HL-60 (cell line): ENCODE measurements at regions not wholly inside any gene's neighbourhood (a gene's known extent, or its start where the extent isn't known, plus 50 kb on each side); places are given as distances from the start of the nearest gene placed in this dataset.

Experiments
- GABPA ChIP-seq: IDR thresholded peaks from 2 replicates; pipeline ENCODE4 v1.6.1; 2012; ENCODE audit warnings: low read depth
- POLR2AphosphoS5 ChIP-seq: IDR thresholded peaks from 2 replicates; pipeline ENCODE4 v1.6.1; 2012; ENCODE audit warnings: low read depth
- SPI1 ChIP-seq: IDR thresholded peaks from 2 replicates; pipeline ENCODE4 v1.6.1; 2012; ENCODE audit warnings: low read depth, mild to moderate bottlenecking, borderline replicate concordance
- TF ChIP-seq, protein P1 (sequence below): IDR thresholded peaks from one replicate; pipeline ENCODE4 v1.5.1; 2011; ENCODE audit warnings: low read length, control low read depth, inconsistent platforms; ENCODE audit not compliant: insufficient read depth
- TF ChIP-seq, protein P2 (sequence below): IDR thresholded peaks from 2 replicates; pipeline ENCODE4 v1.6.1; 2012; ENCODE audit warnings: low read depth; ENCODE audit not compliant: insufficient replicate concordance

DNA sequence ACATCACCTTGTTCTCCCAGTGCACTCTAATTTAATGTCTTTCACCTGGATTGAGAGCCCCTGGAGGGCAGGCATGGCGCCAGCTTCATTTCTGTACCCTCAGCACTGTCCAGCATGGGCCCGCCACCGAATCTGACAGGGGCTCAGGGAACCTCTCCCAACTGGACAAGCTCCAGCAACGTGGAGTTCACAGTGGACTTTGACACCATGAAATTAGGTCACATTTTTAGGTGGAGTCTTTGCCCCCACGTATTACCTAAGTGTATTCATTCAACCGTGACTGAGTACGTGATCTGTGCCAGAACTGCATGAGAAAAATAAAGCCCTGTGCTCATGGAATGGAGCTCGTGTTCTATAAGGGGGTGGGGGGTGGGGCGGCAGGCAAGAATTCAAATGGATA lies 94.1 kb upstream of the ATP2B2 start:
- TF ChIP-seq, protein P1, sequence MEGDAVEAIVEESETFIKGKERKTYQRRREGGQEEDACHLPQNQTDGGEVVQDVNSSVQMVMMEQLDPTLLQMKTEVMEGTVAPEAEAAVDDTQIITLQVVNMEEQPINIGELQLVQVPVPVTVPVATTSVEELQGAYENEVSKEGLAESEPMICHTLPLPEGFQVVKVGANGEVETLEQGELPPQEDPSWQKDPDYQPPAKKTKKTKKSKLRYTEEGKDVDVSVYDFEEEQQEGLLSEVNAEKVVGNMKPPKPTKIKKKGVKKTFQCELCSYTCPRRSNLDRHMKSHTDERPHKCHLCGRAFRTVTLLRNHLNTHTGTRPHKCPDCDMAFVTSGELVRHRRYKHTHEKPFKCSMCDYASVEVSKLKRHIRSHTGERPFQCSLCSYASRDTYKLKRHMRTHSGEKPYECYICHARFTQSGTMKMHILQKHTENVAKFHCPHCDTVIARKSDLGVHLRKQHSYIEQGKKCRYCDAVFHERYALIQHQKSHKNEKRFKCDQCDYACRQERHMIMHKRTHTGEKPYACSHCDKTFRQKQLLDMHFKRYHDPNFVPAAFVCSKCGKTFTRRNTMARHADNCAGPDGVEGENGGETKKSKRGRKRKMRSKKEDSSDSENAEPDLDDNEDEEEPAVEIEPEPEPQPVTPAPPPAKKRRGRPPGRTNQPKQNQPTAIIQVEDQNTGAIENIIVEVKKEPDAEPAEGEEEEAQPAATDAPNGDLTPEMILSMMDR, result no peak
- TF ChIP-seq POLR2AphosphoS5, result no peak
- TF ChIP-seq, protein P2, sequence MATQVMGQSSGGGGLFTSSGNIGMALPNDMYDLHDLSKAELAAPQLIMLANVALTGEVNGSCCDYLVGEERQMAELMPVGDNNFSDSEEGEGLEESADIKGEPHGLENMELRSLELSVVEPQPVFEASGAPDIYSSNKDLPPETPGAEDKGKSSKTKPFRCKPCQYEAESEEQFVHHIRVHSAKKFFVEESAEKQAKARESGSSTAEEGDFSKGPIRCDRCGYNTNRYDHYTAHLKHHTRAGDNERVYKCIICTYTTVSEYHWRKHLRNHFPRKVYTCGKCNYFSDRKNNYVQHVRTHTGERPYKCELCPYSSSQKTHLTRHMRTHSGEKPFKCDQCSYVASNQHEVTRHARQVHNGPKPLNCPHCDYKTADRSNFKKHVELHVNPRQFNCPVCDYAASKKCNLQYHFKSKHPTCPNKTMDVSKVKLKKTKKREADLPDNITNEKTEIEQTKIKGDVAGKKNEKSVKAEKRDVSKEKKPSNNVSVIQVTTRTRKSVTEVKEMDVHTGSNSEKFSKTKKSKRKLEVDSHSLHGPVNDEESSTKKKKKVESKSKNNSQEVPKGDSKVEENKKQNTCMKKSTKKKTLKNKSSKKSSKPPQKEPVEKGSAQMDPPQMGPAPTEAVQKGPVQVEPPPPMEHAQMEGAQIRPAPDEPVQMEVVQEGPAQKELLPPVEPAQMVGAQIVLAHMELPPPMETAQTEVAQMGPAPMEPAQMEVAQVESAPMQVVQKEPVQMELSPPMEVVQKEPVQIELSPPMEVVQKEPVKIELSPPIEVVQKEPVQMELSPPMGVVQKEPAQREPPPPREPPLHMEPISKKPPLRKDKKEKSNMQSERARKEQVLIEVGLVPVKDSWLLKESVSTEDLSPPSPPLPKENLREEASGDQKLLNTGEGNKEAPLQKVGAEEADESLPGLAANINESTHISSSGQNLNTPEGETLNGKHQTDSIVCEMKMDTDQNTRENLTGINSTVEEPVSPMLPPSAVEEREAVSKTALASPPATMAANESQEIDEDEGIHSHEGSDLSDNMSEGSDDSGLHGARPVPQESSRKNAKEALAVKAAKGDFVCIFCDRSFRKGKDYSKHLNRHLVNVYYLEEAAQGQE, result no peak
- no peak for TF ChIP-seq SPI1
- TF ChIP-seq GABPA, result no peak
